ENCODE measurements at regions not wholly inside any gene's neighbourhood (a gene's known extent, or its start where the extent isn't known, plus 50 kb on each side); places are given as distances from the start of the nearest gene placed in this dataset.
A peak's percentile ranks its signal among the peaks of the same experiment; 100 is the strongest.

DNA sequence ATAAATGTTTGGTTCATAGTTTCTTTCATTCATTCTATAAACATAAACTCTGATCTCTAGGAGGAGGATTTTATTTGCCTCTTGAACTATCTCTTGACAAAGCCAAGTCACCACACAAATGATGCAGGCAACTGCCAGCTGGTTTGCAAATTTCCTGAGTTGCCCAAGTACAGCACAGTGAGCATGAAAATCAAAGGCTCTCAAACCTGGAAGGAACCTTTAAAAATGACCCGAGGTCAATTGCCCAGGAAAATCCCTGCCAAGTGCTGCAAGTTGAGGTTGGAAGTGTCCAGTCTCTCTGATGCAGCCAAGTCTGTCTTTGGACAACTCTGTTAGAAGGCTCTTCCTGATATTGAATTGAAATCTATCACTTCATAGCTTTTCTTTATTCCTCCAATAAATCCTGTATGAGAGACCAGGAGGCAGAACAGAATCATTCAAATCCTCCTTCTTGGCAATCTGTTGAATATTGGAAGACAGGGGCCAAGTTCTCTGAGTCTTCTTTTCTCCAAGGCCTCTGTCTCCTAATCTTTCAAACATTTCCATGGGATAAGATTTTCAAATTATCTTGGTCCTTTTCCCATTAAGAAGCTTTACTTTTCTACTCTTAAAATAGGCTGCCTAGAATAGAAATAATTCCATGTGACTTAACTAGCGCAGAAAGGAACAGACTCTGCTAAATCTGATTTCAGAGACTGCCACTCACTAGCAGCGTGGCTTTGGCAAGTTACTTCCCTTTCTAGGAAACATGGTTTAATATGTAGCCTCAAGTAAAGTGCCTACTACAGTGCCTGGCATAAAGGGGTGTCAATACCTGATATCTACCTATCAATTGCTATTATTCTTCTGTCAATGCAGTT lies 159.2 kb downstream of the SNX18 start:
- no peak for DNase-seq (ENCODE audit: low read depth)

DNA sequence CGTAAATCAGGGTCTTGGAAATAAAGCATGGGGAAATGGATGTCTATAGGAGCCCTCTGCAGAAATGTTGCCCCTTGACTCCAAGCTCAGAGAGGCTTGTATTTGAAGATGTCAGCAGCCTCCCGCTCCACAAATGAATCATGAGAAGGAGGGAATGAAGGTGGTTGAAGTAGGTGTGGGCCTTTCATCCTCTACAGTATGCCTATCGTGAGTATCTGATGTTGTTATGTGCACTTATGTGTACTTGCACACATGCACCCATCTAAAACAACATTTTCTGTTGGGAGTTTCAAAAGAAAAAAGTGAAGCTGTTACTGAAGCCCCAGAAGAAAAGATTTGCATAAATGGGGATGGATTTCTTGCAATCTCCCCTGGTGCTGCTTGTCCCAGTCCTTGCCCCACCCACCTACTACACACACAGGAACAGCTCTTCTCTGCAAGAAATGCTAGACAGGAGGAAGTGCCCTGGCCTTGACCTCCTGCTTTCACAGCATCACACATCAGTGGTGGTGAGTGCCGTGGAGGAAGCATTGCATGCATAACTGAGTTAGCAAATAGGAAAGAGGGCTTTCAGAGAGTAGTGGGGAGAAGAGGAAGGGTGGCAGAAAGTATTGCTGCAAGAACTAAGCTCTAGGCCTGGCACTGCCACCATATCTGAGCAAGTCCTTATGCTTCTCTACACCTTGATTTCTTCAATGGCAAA lies 156.1 kb downstream of the SNX18 start:
- peak; percentile 5 for DNase-seq (ENCODE audit: low read depth)

GRCh38 chr5:54672871-54673270 lies 155.3 kb downstream of the SNX18 start:
- no peak for DNase-seq (ENCODE audit: low read depth)

DNA sequence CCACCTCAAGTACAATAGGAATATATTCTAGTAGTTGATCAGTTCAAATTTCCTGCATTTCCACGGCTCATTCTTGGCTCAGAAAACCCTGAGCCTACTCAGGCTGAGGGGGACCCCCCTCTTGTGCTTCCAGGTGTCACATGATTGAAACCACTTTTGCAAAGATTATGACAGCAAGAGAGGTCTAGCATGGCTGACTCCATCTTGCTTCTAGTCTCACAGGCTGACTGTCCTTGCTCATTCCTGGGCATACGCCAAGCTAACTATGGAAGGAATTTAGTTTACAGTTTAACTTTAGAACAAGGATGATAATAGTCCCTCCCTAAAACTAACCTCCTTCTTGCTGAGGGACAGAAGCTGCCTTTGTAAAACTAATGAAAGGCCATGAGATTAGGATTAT lies 154.1 kb downstream of the SNX18 start:
- DNase-seq (ENCODE audit: low read depth) = no peak

- DNase-seq (ENCODE audit: low read depth) = no peak
Observed at GRCh38 chr5:54671111-54671531, 153.6 kb downstream of the SNX18 start.

DNA sequence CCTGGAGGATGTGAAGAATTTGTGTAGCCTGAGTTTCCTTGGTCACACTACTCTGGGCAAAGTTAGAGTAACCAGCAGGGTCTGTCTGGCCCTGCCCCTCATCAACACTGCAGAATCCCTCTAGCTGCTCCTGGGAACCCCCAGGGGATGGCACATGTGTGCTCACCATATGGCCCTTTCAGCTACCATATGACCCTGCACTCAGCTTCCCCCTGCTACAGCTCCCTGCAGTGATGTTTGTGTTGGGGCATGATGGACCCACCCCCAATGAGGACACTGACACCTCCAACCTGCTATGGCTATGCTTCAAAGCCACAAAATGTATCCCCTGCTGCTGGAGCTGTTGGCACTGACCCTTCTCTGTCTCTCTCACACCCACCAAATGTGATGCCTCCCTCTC lies 152.7 kb downstream of the SNX18 start:
- DNase-seq (ENCODE audit: low read depth) = no peak

- no peak for DNase-seq (ENCODE audit: low read depth)
Observed at GRCh38 chr5:54669845-54670244, 152.3 kb downstream of the SNX18 start.

- DNase-seq (ENCODE audit: low read depth) = no peak
Observed at GRCh38 chr5:54669285-54669684, 151.7 kb downstream of the SNX18 start.

DNA sequence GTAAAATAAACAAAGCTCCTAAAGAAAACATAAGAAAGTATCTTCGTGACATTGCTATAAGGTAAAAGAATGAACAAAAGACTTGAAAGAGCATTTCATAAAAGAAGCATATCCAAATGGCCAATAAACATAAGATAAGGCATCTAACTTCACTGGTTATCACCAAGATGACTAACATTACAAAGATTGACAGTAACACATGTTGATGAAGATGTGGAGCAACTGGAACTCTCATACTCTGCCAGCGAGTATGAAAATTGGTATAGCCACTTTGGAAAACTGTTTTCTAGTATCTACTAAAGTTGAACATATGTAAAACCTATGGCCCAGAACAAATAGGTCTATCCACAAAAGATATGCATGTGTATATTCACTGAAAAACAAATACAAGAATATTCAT lies 150.5 kb downstream of the SNX18 start:
- DNase-seq (ENCODE audit: low read depth) = no peak

GRCh38 chr5:54667136-54667535 lies 149.6 kb downstream of the SNX18 start:
- no peak for DNase-seq (ENCODE audit: low read depth)

GRCh38 chr5:54663866-54664265 lies 146.3 kb downstream of the SNX18 start:
- no peak for DNase-seq (ENCODE audit: low read depth)

GRCh38 chr5:54661111-54661510 lies 143.6 kb downstream of the SNX18 start:
- no peak for DNase-seq (ENCODE audit: low read depth)

DNA sequence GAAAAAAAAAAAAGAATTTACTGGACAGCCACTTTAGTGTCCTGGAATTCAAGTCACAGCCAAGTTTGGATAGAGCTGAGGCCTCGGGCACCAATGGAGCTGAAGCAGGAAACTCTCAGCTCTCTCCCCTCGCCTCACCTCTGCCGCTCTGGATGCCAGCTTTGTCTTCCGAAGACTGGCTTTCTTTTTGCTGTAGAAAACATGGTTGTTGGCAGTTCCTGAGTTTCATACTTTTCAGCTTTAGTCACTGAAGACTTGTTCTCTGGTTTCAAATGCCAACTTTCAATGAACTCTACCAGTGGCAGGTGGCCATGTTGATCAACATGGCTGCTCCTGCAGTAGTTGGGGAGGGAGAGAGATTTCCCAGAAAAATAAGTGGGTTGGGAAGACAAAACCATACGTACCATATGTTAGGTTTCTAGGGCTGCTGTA lies 142.2 kb downstream of the SNX18 start:
- DNase-seq (ENCODE audit: low read depth) = no peak

DNA sequence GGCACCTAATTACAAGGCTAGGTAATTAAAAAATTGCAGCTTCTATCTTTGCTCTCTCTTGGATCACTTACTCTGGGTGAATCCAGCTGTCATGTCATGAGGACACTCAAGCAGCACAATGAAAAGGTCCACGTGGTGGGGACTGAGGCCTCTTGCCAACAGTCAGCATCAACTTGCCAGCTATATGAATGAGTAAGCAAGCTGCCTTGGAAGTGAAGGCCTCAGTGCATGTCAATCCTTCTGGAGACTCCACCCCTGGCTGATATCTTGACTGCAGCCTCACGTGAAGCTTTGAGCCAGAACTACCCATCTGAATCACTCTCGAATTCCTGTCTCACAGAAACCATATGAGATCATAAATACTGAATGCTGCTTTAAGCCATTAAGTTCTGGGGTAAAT lies 140.5 kb downstream of the SNX18 start:
- DNase-seq (ENCODE audit: low read depth) = no peak

DNA sequence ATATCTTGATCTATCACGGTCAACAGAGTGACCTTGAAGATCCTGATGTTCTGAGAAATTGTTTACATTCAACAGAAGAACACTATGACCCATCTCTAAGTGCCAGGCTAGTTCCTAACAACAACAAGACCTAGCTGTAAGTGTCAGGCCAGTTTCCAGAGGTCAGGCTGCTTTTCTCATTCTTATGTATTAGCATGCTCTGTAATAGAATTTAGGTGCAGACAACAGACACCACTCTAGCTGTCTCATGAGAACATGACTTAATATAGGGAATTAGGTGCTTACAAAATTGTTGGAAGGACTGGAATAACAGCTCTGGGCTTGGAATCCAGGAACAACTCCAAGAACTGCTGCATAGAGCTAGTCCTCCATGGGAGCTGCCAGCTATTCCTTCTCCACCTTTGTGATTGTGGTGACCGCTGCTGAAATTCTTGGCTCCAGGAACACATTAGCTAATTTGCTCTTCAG lies 138.7 kb downstream of the SNX18 start:
- DNase-seq (ENCODE audit: low read depth) = no peak

- DNase-seq (ENCODE audit: low read depth) = no peak
Observed at GRCh38 chr5:54655761-54656160, 138.2 kb downstream of the SNX18 start.

DNA sequence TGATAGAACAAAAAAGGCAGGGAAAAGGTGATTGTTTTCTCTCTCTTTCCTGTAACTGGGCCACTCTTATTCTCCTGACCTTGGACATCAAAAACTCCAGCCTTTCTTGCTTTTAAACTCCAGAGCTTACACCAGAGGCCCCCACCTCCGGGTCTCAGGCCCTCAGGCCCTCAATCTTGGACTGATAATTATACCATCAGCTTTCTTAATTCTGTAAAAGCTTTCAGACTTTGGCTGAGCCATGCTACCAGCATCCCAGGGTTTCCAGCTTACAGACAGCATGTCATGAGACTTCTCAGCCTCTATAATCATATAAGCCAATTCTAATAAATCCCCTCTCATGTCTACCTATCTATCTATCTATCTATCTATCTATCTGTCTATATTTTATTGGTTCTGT lies 137.7 kb downstream of the SNX18 start:
- DNase-seq (ENCODE audit: low read depth) = no peak

DNA sequence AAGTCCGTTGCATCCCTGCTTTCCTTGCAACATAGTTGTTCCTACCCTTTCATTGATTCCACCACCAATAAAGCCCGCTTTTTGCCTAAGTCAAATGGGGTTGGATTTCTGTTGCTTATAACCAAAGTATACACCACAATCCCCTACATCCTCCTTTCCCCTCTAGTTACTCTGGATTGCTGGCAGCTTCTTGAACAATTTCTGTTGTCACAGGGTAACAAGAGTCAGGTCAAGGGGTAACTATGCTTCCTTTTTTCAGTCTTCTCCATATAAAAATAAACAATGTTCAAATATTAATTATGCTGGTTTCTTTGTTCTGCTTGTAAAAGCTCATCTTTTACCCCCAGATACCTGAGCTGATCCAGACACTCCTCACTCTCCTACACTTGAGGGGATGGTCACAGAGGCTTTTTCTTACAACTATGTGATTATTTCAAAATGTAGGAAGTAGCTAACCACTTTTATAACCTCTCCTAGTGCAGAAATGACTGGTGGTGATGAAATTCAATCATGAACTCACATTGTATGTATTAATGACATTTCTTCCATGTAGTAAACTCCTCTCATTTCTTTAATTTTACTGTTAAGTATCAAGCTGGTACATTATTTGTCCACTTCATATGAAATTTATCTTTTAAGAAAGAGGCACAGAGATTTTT lies 136.5 kb downstream of the SNX18 start:
- no peak for DNase-seq (ENCODE audit: low read depth)

DNA sequence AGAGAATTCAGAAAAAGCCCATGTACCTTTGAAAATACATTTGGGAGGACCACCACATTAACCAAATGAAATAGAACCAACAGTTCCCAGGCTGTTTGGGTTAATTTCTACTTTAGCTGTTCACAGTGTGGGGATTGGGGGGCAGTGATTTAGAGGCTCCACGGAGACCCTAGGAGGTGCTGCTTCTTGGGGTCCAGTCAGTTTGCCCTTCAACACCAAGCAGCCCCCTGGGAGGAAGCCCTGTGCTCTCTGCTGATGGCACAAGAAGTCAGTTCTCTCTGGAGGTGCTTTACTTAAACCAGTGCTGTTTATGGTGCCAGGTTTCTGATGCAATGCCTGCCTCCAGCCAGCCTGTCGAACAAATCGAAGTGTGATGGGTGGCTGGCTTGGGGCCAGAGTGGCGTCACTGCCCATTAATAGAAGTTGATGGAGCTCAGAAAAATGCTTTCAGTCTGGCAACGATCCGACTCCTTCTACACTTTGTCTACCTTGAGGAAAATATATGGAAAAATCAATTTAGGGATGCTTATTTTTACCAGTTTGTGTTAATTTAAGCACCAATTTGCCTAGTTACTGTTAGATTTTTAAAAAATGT lies 134.0 kb downstream of the SNX18 start:
- DNase-seq (ENCODE audit: low read depth) = no peak

DNA sequence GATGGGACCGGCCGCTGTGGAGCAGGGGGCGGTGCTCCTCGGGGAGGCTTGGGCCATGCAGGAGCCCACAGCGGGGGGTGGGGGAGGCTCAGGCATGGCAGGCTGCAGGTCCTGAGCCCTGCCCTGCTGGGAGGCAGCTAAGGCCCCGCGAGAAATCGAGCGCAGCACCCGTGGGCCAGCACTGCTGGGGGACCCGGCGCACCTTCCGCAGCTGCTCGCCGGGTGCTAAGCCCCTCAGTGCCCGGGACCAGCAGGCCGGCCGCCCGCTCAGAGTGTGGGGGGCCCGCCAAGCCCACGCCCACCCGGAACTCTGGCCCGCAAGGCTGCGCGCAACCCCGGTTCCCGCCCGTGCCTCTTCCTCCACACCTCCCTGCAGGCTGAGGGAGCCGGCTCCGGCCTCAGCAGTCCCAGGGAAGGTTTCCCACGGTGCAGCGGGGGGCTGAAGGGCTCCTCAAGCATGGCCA lies 131.5 kb downstream of the SNX18 start:
- no peak for DNase-seq (ENCODE audit: low read depth)

DNA sequence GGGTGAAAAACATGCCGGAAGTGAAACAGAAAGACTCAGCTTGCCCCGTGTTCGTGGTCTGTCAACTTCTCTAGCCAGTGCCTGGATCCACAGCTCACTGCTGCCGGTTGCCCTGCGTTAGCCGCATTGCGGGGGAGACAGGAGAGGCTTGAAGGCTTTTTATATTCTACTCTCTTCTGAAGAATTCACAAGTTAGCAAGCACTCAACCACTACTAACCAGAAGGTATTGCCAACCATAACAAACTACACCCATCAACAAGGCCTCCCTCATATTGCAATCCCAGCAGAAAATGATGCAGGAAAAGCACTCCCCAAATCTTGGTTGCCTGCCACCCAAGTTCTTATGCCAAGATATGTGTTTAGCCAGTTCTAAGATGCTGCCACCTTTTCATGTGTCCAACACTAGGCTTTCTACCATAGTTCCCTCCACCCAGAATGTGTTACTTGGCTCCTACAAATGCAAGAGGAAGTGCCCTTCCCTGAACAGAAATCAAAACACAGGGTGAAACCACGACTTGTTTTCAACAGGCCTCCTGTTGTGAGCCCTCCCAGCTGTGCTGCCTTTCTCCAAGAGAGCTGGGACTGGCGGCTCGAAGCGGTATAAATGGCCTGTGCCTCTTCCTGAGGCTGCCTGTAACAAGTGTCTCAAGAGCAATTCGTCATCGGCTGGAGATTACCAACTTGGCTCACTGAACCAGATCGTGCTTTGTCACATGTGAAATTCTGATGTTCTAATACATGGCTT lies 129.0 kb downstream of the SNX18 start:
- DNase-seq (ENCODE audit: low read depth) = peak; percentile 33
